ENCODE measurements at regions not wholly inside any gene's neighbourhood (a gene's known extent, or its start where the extent isn't known, plus 50 kb on each side); places are given as distances from the start of the nearest gene placed in this dataset.

GRCh38 chr5:96265487-96265886 lies 167.6 kb downstream of the PCSK1 start:
- Histone ChIP-seq H3K27ac (no peak overlapping the region), H3K27me3 (no peaks in the 10 kb centered on the region), H3K4me1 (peaks cover 8 to 15% (median 10%) of the 10 kb centered on the region in 3 donors), H3K36me3 (no peaks in the 10 kb centered on the region), H3K4me3 (no peak overlapping the region), H3K9me3 (no peaks in the 10 kb centered on the region)
- intact Hi-C loops (cut with DNase I): loop anchor here in 1 of 3 donors (10.0 kb wide), 1 partner anchor 69 kb away; no protein-coding TSS in a partner anchor
- FAIRE-seq: no peak
- DNase-seq: no peak
- no peak for ATAC-seq
- 78 to 90% methylated on average over 1 of the region's 1 CpG for WGBS, 2 donors
- no peak for TF ChIP-seq CTCF (IDR thresholded peaks at IDR 0.05)

DNA sequence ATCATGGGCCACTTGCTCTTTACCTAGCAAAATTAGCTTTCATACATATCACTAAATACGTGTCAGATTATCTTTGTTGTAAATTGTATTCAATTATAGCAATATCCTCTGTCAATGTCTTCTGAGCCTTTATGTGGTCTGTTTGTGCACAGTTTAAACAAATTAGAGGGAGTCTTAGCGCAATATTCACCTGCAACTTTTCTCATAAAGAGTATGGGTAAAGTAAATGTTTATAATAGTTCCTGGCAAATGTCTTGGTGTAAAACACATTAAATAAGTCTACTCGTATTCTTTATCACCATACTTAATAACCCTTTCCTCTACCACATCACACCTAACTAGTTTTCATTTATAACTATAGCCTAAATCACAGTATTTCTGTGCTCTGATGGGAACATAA lies 169.0 kb downstream of the PCSK1 start:
- Histone ChIP-seq H3K27ac (peak overlapping the region in 2 of 4 donors; percentile 63 to 67), H3K4me1 (peaks cover 8 to 15% (median 10%) of the 10 kb centered on the region in 3 donors), H3K4me3 (no peak overlapping the region), H3K9me3 (no peaks in the 10 kb centered on the region), H3K27me3 (no peaks in the 10 kb centered on the region), H3K36me3 (no peaks in the 10 kb centered on the region)
- 36 to 43% methylated on average over 3 of the region's 3 CpGs for WGBS, 2 donors
- FAIRE-seq (no peak), DNase-seq (no peak), ATAC-seq (peak; percentile 72 to 89 (median 81))
- no peak for TF ChIP-seq CTCF (IDR thresholded peaks at IDR 0.05)
- intact Hi-C loops (cut with DNase I): loop anchor here in 1 of 3 donors (10.0 kb wide), 1 partner anchor 71 kb away; no protein-coding TSS in a partner anchor

- Histone ChIP-seq H3K27me3 (no peaks in the 10 kb centered on the region), H3K27ac (no peak overlapping the region), H3K4me3 (no peak overlapping the region), H3K9me3 (no peaks in the 10 kb centered on the region), H3K4me1 (peaks cover 8 to 15% (median 10%) of the 10 kb centered on the region in 3 donors), H3K36me3 (no peaks in the 10 kb centered on the region)
- ATAC-seq (no peak), FAIRE-seq (no peak), DNase-seq (no peak)
- WGBS, 2 donors: 71 to 80% methylated on average over 3 of the region's 3 CpGs
- no peak for TF ChIP-seq CTCF (IDR thresholded peaks at IDR 0.05)
- intact Hi-C loops (cut with DNase I): loop anchor here in 1 of 3 donors (10.0 kb wide), 1 partner anchor 73 kb away; no protein-coding TSS in a partner anchor
Observed at GRCh38 chr5:96262105-96262504, 170.9 kb downstream of the PCSK1 start.

DNA sequence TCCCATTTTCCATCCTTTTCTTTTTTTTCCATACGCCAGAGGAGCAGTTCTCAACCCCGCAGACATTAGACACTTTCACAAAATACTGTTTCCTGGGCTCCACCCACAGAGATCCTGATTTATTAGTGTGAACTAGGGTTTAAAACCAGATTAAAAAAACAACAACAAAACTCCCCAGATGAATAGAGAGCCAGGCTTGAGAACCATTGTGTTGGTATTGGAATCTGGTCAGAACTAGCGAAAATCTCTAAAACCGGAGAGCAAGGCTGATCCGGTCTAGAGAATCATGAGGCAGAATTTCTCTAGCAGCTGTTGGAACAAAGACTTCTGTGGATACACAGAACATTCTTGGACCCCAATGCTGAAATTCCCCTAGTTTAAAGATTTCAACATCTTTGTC lies 173.0 kb downstream of the PCSK1 start:
- FAIRE-seq (no peak), DNase-seq (no peak), ATAC-seq (no peak)
- H3K9me3 ChIP-seq: no peaks in the 10 kb centered on the region
- no peak for TF ChIP-seq CTCF (IDR thresholded peaks at IDR 0.05)
- H3K4me3 ChIP-seq: no peak overlapping the region
- no peaks in the 10 kb centered on the region for H3K27me3 ChIP-seq
- WGBS, 2 donors: 93 to 96% methylated on average over 5 of the region's 5 CpGs
- intact Hi-C loops (cut with DNase I): loop anchor here in 1 of 3 donors (10.0 kb wide), 1 partner anchor 75 kb away; no protein-coding TSS in a partner anchor
- H3K4me1 ChIP-seq: peaks cover 8 to 24% (median 14%) of the 10 kb centered on the region in 3 donors
- no peak overlapping the region for H3K27ac ChIP-seq
- no peaks in the 10 kb centered on the region for H3K36me3 ChIP-seq

DNA sequence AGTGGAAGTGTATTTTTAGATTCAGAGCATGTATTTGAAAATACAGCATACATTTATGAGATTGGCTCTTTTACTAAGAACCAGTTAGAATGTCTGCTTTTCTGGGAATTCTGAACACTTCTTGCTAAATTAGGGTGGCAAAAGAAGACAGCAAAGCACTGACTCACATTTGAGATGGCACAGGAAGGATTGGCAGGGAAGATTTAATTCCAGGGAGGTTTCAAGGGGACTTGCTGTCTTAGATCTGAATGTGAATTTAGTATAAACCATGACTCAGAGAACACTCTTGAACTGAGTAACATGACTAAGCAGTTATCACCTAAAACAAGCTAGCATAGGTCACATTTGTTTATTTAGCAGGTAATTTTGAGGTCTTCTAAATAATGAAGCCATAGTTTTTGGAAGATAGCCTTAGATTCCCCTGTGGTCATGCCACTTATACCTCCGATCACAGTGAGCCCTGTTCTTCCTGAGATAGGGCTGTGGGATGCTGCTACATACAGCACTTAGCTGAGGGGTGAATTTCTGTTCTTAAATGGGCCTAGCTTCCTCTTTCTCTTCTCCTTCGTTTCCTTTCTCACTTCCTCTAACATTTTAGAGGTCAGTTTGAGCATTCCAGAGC lies 173.8 kb downstream of the PCSK1 start:
- DNase-seq (no peak), ATAC-seq (peak; percentile 50 to 69 (median 54)), FAIRE-seq (no peak)
- Histone ChIP-seq H3K9me3 (no peaks in the 10 kb centered on the region), H3K27ac (no peak overlapping the region), H3K4me3 (no peak overlapping the region), H3K4me1 (peaks cover 2 to 25% (median 9%) of the 10 kb centered on the region in 3 donors), H3K27me3 (no peaks in the 10 kb centered on the region), H3K36me3 (no peaks in the 10 kb centered on the region)
- intact Hi-C loops (cut with DNase I): no loop called here
- WGBS, 2 donors: 59 to 64% methylated on average over 2 of the region's 2 CpGs
- TF ChIP-seq CTCF (IDR thresholded peaks at IDR 0.05): no peak

All from pancreas (tissue), 10 donors.